Activated CD4-positive, alpha-beta T cell treated with anti-CD3 and anti-CD28 coated beads, Interleukin-2, Interleukin-4, amounts not matched to agents 100 ng/mL and 50 ng/mL, durations not matched to agents 16 hours and 8 hours (primary cell): ENCODE measurements at regions not wholly inside any gene's neighbourhood (a gene's known extent, or its start where the extent isn't known, plus 50 kb on each side); places are given as distances from the start of the nearest gene placed in this dataset.
A peak's percentile ranks its signal among the peaks of the same experiment; 100 is the strongest.
"Not testable (repeated sequence)": the region's sequence is repeated elsewhere in the genome, so short reads cannot be mapped to it uniquely, and the experiment has no call there.

Experiments
- DNase-seq: peaks from one replicate; pipeline ENCODE4 v3.0.0-alpha.2; 2020; ENCODE audit warnings: low spot score

DNA sequence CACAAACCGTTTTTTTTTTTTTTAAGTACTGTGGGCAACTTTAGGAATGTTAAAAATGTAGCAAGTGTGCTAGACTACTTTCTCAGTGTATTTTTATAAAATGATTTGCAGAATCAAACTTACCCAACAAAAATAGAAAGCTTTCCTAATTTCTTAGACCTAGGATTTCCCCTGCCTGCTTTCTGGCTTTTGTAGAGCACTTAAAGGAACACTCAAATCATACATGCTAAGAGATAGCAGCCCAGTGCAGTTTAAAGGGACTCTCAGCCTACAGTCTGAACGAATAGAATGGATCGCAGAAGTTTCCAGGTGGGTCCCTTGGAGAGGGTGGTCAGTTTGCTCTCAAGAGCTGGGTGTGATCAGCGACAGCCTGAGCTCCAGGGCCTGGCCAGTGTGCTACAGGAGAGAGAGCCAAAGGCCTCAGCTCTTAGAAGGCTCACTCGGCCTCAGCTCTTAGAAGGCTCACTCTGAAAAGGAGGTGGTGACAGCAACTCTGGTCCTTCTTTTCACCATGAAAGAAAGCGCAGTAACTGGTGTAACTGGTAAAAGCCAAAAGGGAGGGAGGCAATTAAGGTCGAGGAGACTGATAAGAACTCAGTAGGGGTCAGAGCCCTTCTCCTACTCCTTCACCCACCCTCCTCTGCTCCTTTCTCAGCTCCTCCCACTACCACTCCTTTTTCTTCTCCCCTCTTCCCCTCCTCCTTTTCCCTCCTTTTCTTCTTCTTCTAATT, 142.4 kb downstream of the ZFP64 start:
- no peak for DNase-seq

DNA sequence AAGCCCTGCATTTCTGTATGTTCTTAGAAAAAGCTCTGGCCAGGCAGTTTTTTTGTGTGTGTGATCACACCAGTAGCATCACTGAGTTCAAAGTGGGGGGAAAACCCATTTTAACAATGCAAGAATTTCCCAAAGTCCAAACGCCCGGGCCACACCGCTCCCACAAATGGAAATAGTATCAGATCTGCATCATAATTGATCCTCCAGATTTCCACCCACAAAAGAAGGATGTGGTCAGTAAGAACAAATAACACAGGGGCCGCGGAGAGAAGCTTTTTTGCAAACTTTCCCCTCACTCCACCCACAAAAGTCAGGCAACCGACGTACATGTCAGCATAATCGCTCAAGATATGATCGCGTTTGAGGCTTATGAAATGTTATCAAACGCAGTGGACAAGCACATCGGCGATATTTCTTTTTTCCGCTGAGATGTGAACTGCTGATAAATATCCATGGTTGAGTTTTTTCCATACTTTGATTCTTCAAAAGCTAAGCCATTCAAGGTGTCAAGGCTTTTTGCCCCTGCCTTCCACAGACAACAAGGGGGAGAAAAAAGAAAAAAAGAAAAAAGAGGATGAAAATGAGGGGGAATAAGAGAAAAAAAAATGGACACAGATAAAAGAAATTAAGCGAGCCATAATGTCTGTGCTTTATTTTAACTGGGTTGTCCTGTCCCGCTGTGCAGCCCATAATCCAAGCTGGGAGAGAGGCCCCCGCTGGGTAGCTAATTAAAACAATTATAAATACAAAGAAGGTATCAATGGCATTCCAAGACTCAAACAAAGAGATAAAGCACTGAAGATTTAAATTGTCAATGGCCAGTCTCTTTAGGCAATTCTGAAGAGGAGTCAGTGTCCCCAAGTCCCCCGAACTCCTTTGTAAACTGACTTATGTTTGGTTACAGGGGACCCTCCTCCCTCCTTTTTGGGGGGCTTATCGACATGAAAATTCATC, 143.5 kb downstream of the ZFP64 start:
- DNase-seq = peak; percentile 44

DNA sequence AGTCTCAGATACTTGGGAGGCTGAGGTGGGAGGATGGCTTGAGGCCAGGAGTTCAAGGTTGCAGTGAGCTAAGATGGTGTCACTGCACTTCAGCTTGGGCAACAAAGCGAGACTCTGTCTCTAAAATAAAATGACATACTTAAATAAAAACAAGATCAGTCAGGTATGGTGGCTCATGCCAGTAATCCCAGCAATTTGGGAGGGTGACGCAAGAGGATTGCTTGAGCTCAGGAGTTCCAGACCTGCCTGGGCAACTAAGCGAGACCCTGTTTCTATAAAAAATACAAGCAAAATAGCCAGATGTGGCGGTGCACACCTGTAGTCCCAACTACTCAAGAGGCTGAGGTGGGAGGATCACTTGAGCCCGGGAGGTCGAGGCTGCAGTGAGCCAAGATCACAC, 149.6 kb downstream of the ZFP64 start:
- DNase-seq = no peak

DNA sequence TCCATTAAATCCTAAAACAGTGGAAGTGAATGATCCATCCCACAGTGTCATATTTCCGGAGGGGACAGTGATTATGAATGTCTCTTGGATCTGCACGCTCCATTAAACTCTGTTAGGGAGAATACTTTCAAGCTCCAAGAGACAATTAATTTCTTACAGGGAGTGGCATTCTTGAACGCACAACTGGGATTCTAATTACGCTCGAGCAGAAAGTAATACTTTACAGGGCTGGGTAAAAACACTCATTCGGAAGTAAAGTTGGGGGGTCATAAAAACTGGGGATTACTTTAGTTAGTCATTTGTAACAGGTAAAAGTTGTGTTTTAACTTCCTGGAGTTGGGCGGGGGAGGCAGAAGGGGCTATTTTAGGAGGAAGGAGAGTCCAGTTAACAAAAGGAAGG, 151.8 kb downstream of the ZFP64 start:
- no peak for DNase-seq

DNA sequence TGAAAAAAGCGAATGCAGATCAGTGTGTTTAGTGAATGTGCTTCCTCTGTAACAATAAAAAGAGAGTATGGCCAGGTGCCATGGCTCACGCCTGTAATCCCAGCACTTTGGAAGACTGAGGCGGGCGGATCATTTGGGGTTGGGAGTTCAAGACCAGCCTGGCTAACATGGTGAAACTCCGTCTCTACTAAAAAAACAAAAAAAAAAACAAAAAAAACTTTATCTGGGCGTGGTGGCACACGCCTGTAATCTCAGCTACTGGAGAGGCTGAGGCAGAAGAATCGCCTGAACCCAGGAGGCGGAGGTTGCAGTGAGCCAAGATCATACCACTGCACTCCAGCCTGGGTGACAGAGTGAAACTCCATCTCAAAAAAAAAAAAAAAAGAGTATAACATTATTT, 152.9 kb downstream of the ZFP64 start:
- DNase-seq = not testable (repeated sequence)

DNA sequence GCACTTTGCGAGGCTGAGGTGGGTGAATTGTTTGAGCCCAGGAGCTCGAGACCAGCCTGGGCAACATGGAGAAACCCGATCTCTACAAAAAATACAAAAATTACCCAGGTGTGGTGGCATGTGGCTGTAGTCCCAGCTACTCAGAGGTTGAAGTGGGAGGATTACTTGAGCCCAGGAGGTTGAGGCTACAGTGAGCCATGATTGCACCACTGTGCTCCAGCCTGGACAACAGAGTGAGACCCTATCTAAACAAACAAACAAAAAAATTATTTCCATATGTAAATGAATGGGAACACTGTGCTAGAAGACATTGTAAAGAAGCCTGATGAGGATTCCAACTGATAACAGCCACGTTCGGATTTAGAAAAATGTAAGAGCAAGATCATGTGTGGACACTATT, 154.2 kb downstream of the ZFP64 start:
- DNase-seq = no peak

DNA sequence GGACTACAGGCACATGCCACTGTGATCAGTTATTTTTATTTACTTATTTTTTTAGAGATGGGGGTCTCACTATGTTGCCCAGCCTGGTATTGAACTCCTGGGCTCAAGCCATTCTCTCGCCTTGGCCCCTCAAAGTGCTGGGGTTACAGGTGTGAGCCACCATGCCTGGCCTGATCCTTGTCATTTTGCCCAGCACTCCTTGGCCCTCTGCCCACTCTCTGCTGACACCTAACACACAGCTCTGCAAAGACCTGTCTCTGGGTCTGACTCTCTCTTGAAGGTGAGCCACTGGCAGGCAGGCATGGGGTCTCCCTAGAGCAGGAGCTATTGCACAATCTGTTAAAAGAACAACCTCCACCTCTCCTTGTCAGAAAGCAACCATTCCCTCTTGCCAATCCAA, 155.6 kb downstream of the ZFP64 start:
- DNase-seq = no peak

DNA sequence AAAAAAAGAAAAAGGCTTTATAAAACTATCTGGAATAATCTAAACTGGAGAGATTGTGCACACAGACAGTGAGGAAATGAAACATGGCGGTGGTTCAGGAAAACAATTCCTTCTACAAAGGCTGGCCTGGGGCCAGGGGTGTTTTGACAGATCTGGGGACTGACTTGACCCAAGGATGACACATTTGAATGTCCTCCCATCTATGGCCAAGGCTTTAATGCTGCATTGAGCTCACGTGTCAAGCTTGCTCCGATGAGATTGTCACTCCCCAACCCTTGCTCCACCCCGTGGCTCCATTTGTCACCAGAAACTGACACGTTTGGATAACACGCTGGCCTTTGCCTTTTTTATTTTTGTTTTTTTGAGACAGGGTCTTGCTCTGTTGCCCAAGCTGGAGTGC, 156.1 kb downstream of the ZFP64 start:
- no peak for DNase-seq

DNA sequence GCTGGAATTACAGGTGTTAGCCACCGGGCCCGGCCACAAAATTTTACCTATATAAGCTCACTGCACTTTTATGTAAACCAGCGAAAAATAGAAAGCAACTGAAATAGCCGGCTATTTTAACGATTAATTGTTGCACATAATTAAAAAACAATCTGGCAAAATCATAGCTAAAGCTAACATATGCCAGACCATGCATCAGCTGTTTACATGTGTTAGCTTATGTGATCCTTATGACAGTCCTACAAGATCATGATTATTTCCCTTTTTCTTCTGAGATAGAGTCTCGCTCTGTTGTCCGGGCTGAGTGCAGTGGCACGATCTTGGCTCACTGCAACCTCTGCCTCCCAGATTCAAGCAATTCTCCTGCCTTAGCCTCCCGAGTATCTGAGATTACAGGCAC, 157.0 kb downstream of the ZFP64 start:
- DNase-seq = no peak

DNA sequence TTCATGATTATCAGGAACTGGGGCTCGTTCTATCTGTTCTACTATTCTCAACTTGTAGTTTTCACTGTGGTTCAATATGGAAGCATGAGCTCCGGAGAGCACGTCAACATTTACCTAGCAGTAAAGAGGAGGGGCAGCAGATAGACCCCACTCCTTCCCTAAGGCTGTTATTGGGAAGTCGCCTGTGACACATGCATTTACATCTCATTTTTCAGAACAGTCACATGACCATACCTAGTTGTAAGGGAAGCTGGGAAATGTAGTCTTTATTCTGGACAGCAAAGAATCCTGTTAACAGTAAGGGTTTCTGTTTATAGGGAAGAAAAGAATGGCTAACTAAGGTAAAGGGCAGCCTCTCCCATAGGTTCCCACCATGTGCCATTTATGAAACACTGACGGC, 158.3 kb downstream of the ZFP64 start:
- no peak for DNase-seq

DNA sequence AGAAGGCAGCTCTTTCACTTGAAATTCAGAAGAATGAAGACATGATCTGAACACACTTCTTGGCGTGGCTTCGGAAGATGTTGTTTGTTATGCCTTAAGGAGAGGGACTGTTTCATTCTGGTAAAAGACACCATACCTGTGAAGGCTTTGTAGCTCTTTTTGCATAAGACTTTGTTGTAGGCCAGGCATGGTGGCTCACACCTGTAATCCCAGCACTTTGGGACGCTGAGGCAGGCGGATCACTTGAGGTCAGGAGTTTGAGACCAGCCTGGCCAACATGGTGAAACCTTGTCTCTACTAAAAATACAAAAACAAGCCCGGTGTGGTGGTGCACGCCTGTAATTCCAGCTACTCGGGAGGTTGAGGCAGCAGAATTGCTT, 159.3 kb downstream of the ZFP64 start:
- DNase-seq = not testable (repeated sequence)

DNA sequence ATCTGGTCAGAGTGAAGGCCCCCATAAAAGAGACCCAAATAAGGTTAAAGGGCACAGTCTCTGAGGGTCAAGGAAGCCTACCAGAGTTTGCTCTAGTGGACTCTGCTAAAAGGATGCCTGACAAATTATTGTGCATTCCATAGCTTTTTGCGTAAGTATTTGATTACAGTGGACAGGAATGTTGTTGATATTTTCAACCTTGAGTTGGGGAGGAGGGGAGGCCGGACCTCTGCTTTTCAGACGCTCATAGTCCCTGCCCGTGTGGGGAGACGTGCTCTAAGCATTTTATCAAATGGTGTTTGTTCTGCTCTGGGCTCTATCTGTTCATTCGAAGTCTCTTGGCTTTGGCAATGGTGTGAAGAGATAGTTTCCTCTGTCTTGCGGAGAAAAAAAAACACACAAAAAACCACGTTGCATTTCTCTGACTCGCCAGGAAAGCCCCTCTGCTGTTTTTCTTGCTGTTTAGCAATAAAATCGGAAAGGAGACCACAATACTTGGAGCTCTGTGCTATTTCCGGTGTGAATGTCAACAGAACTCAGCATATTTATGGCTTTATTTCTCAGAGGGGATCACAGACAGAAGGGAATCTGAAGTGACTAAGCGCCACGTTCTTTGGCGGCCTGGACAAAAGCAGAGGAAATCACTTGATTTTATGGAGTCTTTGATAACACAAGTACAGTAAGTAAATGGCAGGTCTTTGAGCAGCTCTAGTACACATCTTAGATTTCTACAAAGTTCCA, 159.8 kb downstream of the ZFP64 start:
- peak; percentile 58 for DNase-seq

DNA sequence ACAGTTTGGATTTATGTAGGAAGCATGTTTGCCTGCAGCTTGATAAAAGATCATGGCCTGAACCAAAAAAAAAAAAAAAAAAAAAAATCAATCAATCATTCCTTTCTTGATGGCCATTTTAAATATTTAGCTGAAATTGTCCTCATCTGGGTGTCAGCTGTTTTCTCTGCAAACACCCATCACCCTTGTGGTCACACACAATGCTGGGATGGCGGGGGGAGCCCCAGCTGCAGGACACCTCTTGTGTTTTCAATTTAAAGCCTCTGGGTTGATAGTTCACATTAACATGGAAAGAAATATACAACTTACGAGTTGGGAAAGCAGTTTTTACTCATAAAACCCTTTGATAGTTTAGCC, 160.4 kb downstream of the ZFP64 start:
- DNase-seq = no peak

DNA sequence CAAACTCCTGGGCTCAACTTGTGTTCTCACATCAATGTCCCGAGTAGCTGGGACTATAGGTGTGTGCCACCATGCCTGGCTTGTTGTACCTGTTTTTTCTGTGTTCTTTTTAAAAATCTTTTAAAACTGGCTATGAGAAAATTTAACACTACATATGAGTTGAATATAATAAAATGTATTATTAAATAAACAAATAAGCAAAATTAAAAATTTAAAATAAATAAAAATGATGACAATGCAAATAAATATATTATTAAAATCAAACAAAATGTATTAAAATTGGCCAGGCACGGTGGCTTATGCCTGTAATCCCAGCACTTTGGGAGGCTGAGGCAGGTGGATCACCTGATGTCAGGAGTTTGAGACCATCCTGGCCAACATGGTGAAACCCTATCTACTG, 162.4 kb downstream of the ZFP64 start:
- DNase-seq = not testable (repeated sequence)

DNA sequence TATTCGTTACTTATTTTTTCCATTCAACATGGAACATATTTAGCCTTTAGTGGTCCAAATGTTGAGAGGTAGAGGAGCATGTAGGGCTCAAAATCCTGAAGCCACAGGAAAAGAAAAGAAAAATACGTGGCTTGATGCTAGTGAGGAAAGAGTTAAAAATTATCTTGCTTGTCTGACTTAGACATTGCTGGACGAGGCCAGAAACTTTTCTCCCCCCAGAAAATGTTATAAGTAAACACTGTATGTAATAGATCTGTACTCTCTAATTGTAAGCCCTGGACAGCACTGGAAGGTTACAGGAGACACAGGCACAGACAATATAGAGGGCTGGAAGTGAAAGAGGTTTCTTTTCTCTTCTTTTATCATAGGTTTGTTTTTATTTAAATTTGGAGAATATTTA, 165.6 kb downstream of the ZFP64 start:
- DNase-seq = no peak

DNA sequence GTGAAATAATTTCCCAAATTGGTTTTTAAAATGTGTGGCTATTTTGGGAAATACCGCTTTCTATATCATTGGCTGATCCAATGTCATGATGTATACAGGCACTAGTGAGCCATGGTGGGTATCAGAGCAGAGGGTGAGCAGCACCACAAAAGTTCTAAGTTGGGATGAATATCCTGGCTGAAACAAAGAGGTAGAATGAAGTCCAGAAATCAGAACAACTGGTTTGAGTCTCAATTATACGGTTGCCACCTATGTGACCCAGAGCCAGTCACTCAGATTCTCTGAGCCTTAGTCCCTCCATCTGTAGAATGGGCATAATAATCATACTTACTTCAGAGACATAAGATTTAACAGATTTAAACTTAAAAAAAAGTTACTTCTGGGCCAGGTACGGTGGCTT, 172.3 kb downstream of the ZFP64 start:
- no peak for DNase-seq

DNA sequence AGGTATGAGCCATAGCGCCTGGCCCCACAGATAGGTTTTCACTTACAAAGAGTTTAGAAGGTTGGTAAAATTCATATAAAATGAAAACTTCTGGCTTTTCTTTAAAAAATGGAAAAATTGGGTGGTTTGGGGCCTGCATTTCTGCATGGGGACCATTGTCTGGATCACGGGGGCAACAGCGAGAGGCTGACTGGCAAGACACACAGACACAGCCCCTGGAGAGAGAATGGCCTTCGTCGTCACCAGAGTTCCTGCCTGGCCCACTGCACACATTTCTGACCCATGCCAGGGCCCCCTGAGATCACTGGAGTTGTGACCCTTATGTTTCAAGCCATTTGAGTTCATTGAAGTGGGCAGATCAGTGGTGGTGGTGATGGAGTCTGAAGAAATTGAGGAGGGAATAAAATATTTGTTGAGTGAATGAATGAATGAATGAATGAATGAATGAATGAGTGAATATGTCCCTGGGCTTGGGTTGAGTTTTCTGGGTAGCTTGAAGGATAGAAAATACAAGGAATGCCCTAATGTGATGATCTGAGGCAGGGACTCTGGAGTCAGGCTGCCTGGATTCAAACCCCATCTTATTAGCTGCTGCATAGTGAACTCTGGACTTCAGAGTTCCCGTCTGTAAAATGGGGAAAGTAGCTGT, 173.8 kb downstream of the ZFP64 start:
- no peak for DNase-seq

DNA sequence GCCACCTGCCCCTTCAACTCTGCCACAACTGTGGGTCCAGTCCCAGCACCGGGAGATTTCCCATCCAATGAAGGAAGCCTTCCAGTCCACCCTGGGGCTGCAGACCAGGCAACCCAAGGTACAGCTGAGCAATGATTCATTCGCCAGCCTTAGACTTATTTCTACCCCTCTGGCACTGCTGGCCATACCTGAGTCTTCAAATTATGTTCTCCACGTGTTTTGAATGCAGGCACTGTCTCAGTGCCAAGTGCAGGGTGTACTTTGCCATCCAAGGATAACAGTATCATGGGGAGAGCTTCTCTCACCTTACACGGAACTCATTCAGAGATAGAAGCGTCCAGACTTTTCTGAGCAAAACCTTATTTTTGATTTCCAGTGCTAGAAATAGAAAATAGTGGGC, 175.6 kb downstream of the ZFP64 start:
- DNase-seq = no peak

DNA sequence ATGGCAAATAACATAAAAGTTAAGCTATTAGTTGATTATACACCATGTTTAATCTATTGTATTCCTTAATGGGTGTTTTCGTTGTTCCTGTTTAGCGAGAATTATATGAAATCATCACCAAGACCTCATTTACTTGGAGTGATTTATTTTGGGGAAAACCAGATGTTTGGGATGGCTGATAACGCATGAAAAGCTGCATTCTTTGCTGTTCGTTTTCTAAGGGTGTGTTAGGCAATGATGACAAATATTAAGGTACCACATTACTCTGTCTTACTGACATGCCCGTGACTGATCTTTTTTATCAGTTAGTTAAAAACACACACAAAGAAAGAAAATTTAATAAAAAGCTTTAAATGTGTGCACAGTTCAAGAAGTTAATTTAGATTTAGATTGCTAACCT, 176.4 kb downstream of the ZFP64 start:
- DNase-seq = no peak

DNA sequence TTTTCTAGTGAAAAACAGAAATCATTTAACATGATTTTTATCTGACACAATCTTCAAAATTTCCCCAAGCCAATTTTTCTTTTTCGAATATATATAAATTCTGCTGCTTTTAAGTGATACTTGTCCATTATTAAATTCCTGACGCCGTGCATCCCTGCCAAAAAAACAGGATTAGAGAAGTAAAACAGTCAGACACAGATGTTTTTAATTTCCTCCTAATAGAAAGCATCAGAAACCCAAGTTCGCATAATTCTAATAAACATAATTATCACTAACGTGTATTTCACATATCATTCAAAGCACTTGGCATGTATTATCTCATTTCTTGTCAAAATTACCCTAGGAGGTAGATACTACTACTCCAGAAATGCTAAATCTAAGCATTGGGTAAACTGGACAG, 179.5 kb downstream of the ZFP64 start:
- no peak for DNase-seq

DNA sequence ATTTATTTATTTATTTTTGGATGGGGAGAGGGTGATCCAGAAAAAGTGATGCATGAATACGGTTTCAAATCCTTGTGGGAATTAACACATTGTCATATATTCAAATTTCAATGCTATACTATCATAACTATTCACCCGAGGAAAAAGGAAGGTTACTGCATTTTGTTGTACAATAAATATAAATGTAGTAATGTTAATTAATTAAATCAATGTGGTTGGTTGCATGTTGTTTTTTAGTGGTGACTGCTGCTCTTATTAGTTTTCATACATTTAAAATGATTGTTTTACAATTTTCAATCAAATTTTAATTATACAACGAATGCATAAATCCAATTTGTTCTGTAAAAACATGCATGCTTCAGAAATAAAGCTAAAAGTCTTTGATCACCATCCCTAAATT, 180.5 kb downstream of the ZFP64 start:
- DNase-seq = no peak

DNA sequence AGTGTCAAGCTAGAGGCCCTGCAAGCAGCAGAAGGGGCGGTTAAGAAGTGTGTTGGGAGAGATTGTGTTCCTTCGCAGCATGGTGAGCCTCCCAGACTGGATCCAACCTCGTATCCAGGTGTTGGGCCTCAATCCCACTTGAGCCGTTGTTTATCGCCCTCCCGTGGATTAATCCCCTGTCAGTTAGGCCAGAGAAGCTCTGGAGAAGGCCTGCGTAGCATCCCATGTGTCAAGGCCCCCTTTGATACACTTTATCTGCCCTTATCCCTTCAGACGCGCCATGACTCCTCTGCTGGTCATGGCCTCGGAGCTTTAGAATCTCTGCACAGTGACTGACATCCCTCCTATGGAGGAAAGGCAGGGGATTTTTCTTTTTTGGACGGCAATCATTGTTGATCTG, 181.0 kb downstream of the ZFP64 start:
- DNase-seq = no peak
